ENCODE measurements at regions not wholly inside any gene's neighbourhood (a gene's known extent, or its start where the extent isn't known, plus 50 kb on each side); places are given as distances from the start of the nearest gene placed in this dataset.
A peak's percentile ranks its signal among the peaks of the same experiment; 100 is the strongest.

DNA sequence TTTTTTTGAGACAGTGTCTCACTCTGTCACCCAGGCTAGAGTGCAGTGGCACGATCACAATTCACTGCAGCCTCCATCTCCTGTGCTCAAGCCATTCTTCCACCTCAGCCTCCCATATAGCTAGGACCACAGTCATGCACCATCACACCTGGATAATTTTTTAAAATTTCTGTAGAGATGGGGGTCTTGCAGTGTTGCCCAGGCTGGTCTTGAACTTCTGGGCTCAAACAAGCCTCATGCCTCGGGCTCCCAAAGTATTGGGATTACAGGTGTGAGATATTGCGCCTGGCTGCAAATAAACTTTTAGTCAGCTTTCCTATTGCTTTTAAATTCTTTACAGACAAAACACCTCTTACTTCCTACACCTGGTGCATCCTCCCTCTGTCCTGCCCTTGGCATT, 102.1 kb upstream of the VEPH1 start:
- no peak overlapping the region for H3K4me3 ChIP-seq (ENCODE audit: low read depth, low read length)
- ChIA-PET CTCF (interaction anchor here (1.0 to 5.3 kb wide), 15 partner anchors 7 to 925 kb away, joined by 3 to 51 read pairs (median 16); no protein-coding TSS in a partner anchor), POLR2A (no interaction called here)
- TF ChIP-seq CTCF (IDR thresholded peaks at IDR 0.05; ENCODE audit: low read depth, low read length): no peak
- no peak overlapping the region for H3K27ac ChIP-seq (ENCODE audit: low read depth, low read length)
- DNase-seq (ENCODE audit: low read depth, low spot score): no peak
- no peaks in the 10 kb centered on the region for H3K9me3 ChIP-seq (ENCODE audit: control insufficient read depth, insufficient read depth, low read length)
- H3K27me3 ChIP-seq (ENCODE audit: control insufficient read depth, insufficient read depth, low read length): peaks cover 4% of the 10 kb centered on the region

DNA sequence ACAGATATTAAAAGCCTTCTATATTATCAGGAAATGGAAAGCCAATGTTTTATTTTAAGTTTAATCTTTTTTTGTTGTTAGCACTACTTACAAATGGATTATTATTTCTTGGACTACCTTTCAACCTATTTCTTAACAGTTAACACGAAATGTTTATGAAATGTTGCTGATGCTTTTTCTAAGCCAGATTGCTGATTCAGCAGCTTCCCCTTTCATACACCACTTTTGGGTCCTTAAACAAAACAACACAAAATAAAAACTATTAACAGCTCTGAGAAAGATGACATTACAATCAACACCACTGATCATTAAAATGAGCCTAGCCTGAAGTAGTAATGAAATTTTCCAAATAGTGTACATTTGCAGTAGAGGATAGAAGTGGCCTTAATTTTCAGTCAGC, 99.2 kb upstream of the VEPH1 start:
- H3K4me3 ChIP-seq (ENCODE audit: low read depth, low read length): no peak overlapping the region
- no peaks in the 10 kb centered on the region for H3K9me3 ChIP-seq (ENCODE audit: control insufficient read depth, insufficient read depth, low read length)
- no peak overlapping the region for H3K27ac ChIP-seq (ENCODE audit: low read depth, low read length)
- no peak for DNase-seq (ENCODE audit: low read depth, low spot score)
- POLR2A ChIA-PET: no interaction called here
- peaks cover 2% of the 10 kb centered on the region for H3K27me3 ChIP-seq (ENCODE audit: control insufficient read depth, insufficient read depth, low read length)
- TF ChIP-seq CTCF (IDR thresholded peaks at IDR 0.05; ENCODE audit: low read depth, low read length): no peak
- CTCF ChIA-PET: interaction anchor here (0.6 to 5.3 kb wide), 2 partner anchors 29 to 1070 kb away, joined by 3 to 32 read pairs; partner anchors contain the start of gene LXN

GRCh38 chr3:157595259-157595658, 92.0 kb upstream of the VEPH1 start:
- Histone ChIP-seq H3K27ac (ENCODE audit: low read depth, low read length) (no peak overlapping the region), H3K9me3 (ENCODE audit: control insufficient read depth, insufficient read depth, low read length) (no peaks in the 10 kb centered on the region), H3K27me3 (ENCODE audit: control insufficient read depth, insufficient read depth, low read length) (peaks cover 29% of the 10 kb centered on the region), H3K4me3 (ENCODE audit: low read depth, low read length) (no peak overlapping the region)
- no peak for TF ChIP-seq CTCF (IDR thresholded peaks at IDR 0.05; ENCODE audit: low read depth, low read length)
- CTCF ChIA-PET: interaction anchor here (1.3 to 4.2 kb wide), 5 partner anchors 11 to 63 kb away, joined by 4 to 32 read pairs (median 16); no protein-coding TSS in a partner anchor
- POLR2A ChIA-PET: no interaction called here
- no peak for DNase-seq (ENCODE audit: low read depth, low spot score)

GRCh38 chr3:157594413-157594812, 91.2 kb upstream of the VEPH1 start:
- no peak for DNase-seq (ENCODE audit: low read depth, low spot score)
- no peak overlapping the region for H3K27ac ChIP-seq (ENCODE audit: low read depth, low read length)
- CTCF ChIA-PET: interaction anchor here (1.2 to 4.2 kb wide), 8 partner anchors 12 to 394 kb away, joined by 3 to 32 read pairs (median 5); no protein-coding TSS in a partner anchor
- no peak overlapping the region for H3K4me3 ChIP-seq (ENCODE audit: low read depth, low read length)
- no peaks in the 10 kb centered on the region for H3K9me3 ChIP-seq (ENCODE audit: control insufficient read depth, insufficient read depth, low read length)
- POLR2A ChIA-PET: no interaction called here
- peaks cover 29% of the 10 kb centered on the region for H3K27me3 ChIP-seq (ENCODE audit: control insufficient read depth, insufficient read depth, low read length)
- peak; percentile 31; the same call in 1 of the 2 replicates for TF ChIP-seq CTCF (IDR thresholded peaks at IDR 0.05; ENCODE audit: low read depth, low read length)

- Histone ChIP-seq H3K27me3 (ENCODE audit: control insufficient read depth, insufficient read depth, low read length) (peaks cover 31% of the 10 kb centered on the region), H3K27ac (ENCODE audit: low read depth, low read length) (no peak overlapping the region), H3K9me3 (ENCODE audit: control insufficient read depth, insufficient read depth, low read length) (no peaks in the 10 kb centered on the region), H3K4me3 (ENCODE audit: low read depth, low read length) (no peak overlapping the region)
- ChIA-PET CTCF (interaction anchor here (1.5 to 3.6 kb wide), 2 partner anchors 14 to 20 kb away, joined by 6 to 32 read pairs; no protein-coding TSS in a partner anchor), POLR2A (no interaction called here)
- no peak for DNase-seq (ENCODE audit: low read depth, low spot score)
- no peak for TF ChIP-seq CTCF (IDR thresholded peaks at IDR 0.05; ENCODE audit: low read depth, low read length)
These were observed 89.6 kb upstream of the VEPH1 start for GRCh38 chr3:157592769-157593168.

Measured in AG04450 (cell line).